HG03060 (cell line): ENCODE measurements at regions not wholly inside any gene's neighbourhood (a gene's known extent, or its start where the extent isn't known, plus 50 kb on each side); places are given as distances from the start of the nearest gene placed in this dataset.
"Not testable (repeated sequence)": the region's sequence is repeated elsewhere in the genome, so short reads cannot be mapped to it uniquely, and the experiment has no call there.

Experiments used
- ATAC-seq: cut with Tn5 transposase; IDR thresholded peaks from one replicate; pipeline ENCODE4 v1.9.1; 2021; ENCODE audit warnings: low read depth, moderate number of reproducible peaks; ENCODE audit not compliant: unreplicated experiment

DNA sequence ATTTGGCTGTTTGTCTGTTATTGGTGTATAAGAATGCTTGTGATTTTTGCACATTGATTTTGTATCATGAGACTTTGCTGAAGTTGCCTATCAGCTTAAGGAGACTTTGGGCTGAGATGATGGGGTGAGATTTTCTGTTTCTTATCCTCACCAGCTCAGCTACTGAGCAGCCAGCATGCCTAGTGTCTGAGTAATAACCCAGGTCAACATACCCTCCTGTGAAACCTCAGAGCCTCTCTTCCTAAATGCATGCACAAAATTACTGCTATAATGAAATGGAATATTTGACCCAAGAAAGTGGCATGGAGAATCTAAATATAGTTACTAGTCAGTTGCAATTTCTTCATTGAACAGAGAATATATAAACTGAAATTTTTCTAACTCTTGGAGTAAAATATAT lies 220.8 kb downstream of the MINAR1 start:
- not testable (repeated sequence) for ATAC-seq

DNA sequence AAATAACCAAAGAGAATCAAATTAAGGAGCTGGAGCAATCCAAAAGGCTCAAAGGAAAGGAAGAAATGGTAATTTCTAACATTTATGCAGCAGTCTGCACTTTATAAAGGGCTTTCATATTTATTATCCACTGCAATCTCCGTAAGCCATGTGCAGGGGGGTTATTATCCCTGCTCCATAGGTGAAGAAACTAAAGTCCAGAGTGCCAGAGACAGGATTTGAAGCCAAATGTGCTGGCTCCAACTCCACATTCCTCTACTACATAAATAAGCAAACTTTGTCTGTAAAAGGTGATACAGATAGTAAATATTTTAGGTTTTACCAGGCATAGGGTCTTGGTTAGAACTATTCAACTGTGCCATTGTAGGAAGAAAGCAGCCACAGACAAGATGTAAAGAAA lies 221.4 kb downstream of the MINAR1 start:
- no peak for ATAC-seq

DNA sequence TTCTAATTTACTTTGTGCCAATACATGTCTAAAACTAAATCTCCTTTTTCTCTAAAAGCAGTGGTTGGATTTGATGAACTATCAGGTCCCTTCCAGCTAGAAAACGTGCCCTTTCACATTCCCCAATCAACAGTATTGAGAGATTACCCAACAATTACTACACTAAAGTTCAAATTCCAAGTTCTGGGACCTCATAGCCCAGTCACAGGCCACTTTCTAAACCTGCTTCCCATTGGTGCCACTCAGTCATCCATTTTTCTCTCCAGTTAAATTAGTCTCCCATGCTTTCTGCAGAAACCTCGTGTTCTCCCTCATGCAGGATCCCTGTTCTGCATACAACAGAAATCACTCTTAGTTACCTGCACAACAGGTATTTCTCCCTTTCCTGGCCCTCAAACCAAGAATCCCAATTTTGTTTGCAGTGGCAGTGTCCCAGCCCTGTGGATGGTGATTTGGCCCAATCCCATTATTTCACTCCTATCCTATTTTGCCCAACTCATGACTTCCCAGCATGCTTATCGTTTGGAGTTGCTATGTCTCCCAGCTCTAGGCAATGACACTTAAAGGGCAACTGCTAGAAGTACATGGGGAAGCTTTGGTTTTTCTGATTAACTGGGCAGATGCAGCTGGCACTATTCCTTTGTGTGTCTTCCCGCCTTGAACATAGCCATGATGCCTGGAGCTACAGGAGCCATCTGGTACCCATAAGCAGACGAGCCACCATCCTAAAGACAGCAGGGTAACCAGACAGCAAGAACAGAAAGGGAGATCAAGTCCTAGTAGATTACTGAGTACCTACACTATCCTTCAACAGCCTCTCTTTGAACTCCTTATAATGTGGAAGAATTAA lies 224.2 kb downstream of the MINAR1 start:
- ATAC-seq: no peak

- no peak for ATAC-seq
These were observed 225.6 kb downstream of the MINAR1 start for GRCh38 chr15:79657722-79658121.

DNA sequence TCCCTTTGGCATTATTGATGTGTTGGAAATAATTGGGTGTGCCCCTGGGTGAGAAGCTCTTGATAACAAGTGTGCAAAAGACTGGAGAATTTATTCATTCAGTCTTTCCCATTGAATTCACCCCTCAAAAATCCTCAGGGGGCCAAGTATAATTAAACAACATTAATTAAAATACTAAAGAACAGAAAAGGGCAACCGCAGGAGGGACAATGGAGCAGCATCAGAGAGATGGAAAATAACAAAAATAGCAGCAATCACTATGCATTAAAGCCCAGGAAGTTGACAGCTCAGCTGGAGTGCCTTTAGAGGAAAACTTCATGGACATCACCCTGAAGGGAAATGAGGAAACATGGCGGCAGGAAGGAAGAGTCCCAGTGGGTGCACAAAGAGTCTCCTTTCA lies 227.6 kb downstream of the MINAR1 start:
- ATAC-seq: no peak

DNA sequence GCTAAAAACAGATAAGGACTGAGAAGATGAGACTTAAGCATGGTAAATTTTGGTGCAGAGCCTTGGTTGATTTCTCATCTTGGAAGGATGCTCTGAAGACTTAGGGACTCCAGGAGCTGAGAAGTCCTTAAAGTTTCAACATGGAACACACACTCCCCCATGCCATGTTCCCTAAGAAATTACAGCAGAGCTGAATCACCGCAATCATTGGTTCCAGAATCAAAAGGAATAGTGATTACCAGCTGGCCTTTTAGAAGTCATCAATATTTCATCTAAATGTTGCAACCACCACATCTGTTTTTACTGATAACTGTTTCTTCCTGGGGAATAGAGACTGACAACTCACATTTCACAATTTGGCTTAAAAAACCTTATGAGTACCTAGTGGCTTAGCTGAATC lies 229.3 kb downstream of the MINAR1 start:
- ATAC-seq: no peak

DNA sequence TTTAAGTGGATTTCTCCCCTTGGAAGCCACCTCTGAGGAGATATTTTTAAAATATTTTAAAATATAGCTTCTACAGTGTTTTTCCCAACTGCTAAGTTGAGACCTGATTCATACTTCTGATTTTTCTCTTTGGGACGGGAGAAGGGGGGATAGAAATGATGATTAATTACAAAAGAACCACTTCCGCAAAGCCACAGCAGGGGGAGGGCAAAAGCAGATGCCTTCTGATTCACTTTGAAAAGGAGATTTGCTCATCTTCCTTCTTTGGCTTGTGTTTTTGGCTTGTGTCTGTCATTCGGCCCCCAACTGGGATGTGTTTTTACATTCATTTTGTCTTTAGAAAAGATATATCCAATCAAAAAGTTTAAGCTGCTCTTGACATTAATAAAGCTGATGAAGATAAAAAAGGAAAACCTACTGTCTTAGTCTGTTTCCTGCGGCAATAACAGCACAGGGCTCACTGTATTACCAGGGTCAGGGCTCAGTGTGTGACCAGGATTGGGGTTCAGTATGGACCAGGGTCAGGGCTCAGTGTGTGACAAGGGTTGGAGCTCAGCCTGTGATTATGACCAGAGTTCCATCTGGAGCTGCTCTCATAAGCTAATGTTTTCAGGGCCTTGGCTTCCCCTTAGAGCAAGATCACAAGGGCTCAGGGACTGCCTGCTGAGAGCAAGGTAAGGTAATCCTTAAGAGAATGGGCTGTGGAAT lies 223.2 kb downstream of the MTHFS start:
- peak; percentile 57 for ATAC-seq

DNA sequence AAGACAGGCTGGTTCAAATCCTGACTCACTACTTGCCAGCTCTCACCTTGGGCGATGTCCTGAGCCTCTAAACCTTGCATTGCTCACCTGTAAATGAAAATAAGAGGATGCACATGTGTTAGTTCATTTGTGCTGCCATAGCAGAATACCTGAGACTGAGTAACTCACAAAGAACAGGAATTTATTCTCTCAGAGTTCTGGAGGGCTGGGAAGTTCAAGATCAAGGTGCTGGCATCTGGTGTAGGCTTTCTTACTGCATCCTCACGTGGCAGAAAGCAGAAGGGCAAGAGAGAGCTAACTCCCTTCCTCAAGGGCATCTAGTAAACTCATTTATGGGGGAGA lies 222.7 kb downstream of the MTHFS start:
- no peak for ATAC-seq

- ATAC-seq: no peak
These were observed 220.8 kb downstream of the MTHFS start for GRCh38 chr15:79675982-79676381.

DNA sequence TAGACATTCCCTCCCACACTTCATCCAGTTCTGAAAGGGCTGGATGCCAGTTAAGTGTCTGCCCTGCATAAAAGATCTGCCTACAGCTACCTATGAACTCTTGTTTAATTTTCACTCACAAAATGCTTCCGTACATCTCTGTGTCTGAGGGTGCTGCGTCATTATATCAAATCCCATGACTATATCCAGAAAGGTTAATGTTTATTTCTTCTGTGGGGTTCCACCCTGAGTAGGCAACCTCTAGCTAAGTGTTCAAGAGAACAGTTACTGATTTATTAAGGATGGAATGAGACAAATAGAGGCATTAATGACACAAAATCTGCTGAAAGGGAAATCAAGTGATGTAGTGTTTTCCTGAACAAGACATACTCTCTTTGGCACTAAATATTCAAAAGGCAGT lies 220.2 kb downstream of the MTHFS start:
- ATAC-seq: no peak

- no peak for ATAC-seq
These were observed 219.6 kb downstream of the MTHFS start for GRCh38 chr15:79677241-79677640.

- no peak for ATAC-seq
These were observed 218.6 kb downstream of the MTHFS start for GRCh38 chr15:79678032-79678701.

- no peak for ATAC-seq
These were observed 216.1 kb downstream of the MTHFS start for GRCh38 chr15:79680720-79681119.

- ATAC-seq: no peak
These were observed 214.5 kb downstream of the MTHFS start for GRCh38 chr15:79682285-79682684.

DNA sequence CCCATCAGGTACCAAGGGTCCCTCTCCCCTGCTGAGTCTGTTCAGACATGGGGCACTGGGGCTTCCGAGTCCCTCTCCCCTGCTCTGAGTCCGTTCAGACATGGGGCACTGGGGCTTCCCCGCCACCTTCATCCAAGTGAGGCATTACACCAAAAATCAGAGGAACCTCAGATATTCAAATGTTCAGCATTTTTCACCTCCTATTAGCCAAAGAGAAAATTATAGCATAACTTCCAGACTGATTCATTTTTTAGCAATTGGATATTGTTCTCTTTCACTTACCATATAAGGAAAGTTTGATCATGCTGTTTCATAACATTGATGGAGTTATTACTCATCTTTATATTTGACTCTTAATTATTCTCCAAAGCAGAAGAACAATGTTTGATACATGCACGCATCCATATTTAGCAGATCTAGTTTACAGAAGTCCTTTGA lies 213.9 kb downstream of the MTHFS start:
- ATAC-seq: no peak

DNA sequence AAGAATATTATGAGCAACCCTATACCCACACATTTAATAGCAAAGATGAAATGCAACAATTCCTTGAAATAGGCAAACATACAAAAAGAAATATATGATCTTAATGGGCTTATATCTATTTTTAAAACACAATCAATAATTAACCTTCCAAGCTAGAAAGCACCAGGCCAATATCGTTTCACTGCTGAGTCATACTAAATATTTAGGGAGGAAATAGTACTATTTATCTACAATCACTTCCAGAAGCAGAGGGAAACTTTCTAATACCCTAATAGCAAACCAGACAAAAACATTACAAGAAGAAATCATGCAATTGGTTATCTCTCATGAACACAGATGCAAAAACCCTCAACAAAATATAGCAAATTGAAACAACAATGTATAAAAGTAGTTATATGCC lies 207.8 kb downstream of the MTHFS start:
- ATAC-seq: no peak

DNA sequence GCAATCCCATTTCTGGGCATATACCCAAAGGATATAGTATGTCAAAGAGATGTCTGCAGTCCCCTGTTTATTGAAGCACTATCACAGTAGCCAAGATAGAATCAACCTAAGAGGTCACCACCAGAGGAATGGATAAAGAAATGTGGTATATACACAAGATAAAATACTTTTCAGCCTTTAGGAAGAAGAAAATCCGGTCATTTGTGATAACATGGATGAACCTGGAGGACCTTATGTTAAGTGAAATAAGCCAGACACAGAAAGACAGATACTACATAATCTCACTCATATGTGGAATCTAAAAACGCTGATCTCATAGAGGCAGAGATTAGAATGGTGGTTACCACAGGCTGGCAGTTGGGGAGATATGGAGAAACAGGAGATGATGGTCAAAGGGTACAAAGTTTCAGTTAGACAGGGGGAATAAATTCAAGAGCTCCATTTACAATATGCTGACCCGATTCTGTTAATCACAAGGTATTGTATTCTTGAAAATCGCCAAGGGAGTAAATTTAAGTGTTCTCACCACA lies 195.8 kb downstream of the MTHFS start:
- ATAC-seq: no peak

DNA sequence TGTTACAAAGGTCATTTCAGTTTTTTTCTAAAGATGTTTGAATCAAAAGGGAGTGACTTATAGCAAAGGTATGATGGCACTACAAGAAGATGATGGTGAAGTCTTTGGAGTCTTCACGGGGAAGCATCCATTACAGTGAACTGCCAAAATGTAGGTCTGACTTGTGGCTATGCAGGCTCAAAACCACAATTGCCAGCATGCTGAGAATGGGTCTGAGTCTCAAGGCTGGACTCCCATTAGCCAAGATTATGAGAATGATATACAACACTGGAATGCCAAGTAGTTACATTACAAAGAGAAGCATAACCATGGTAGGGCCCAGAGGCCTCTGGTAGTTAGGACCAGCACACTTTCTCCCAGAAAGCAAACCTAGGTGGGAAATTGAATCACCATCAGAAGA lies 194.2 kb downstream of the MTHFS start:
- ATAC-seq: no peak

DNA sequence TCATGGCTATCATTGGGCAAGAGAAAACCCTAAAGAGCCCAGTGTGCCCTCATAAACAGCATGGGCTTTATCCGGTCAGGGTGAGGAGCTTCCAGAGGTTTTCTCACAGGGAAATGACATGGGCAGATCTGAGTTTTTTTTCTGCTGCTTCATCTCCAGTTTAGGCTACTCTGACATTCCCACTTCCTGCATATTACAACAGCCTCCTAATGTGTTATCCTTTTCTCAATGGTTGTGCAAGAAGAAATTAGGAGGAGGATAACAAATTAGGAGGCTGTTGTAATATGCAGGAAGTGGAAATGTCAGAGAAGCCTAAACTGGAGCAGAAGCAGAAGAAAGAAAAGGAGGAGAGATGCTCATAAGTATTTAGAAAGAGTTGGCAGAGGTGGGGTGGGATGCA lies 175.6 kb downstream of the MTHFS start:
- no peak for ATAC-seq

GRCh38 chr15:79724312-79724711 lies 172.5 kb downstream of the MTHFS start:
- ATAC-seq: no peak

- no peak for ATAC-seq
These were observed 172.0 kb downstream of the MTHFS start for GRCh38 chr15:79724804-79725203.
